Renal cortex interstitium (tissue), 11 donors: ENCODE measurements at regions not wholly inside any gene's neighbourhood (a gene's known extent, or its start where the extent isn't known, plus 50 kb on each side); places are given as distances from the start of the nearest gene placed in this dataset.

Source experiments
- DNase-seq, 11 donors: peaks; one replicate each; pipeline ENCODE4 v3.0.0-alpha.2; 2013; ENCODE audit warnings: low read depth in 9 of 11, low spot score in 4 of 11; ENCODE audit errors: extremely low read depth in 1 of 11

- DNase-seq: no peak
These were observed 190.1 kb upstream of the LPP start for GRCh38 chr3:187963677-187964385.

- DNase-seq: no peak
These were observed 189.2 kb upstream of the LPP start for GRCh38 chr3:187964760-187965159.

GRCh38 chr3:187966096-187966495 lies 187.9 kb upstream of the LPP start:
- no peak for DNase-seq

GRCh38 chr3:187966636-187967406 lies 187.1 kb upstream of the LPP start:
- DNase-seq: no peak

GRCh38 chr3:187967993-187968392 lies 186.0 kb upstream of the LPP start:
- DNase-seq: no peak

GRCh38 chr3:187968883-187969580 lies 184.9 kb upstream of the LPP start:
- no peak for DNase-seq

- DNase-seq: no peak
These were observed 184.4 kb upstream of the LPP start for GRCh38 chr3:187969581-187969950.

- no peak for DNase-seq
These were observed 183.9 kb upstream of the LPP start for GRCh38 chr3:187970106-187970505.

GRCh38 chr3:187971629-187972028 lies 182.3 kb upstream of the LPP start:
- DNase-seq: no peak

GRCh38 chr3:187972454-187972853 lies 181.5 kb upstream of the LPP start:
- DNase-seq: no peak

- no peak for DNase-seq
These were observed 179.7 kb upstream of the LPP start for GRCh38 chr3:187973977-187974870.

- no peak for DNase-seq
These were observed 179.1 kb upstream of the LPP start for GRCh38 chr3:187974871-187975271.

GRCh38 chr3:187975561-187976364 lies 178.2 kb upstream of the LPP start:
- no peak for DNase-seq

- DNase-seq: no peak
These were observed 177.5 kb upstream of the LPP start for GRCh38 chr3:187976365-187976900.

GRCh38 chr3:187977659-187978058 lies 176.3 kb upstream of the LPP start:
- DNase-seq: no peak

- DNase-seq: no peak
These were observed 175.4 kb upstream of the LPP start for GRCh38 chr3:187978433-187979011.

- DNase-seq: no peak
These were observed 174.4 kb upstream of the LPP start for GRCh38 chr3:187979564-187979963.

- no peak for DNase-seq
These were observed 173.1 kb upstream of the LPP start for GRCh38 chr3:187980861-187981260.
